ENCODE measurements at regions not wholly inside any gene's neighbourhood (a gene's known extent, or its start where the extent isn't known, plus 50 kb on each side); places are given as distances from the start of the nearest gene placed in this dataset.

GRCh38 chr1:177343445-177343844 lies 172.7 kb downstream of the BRINP2 start:
- H3K27ac ChIP-seq (replicated peaks), result no peak overlapping the region
- H3K4me3 ChIP-seq (replicated peaks; ENCODE audit: insufficient read depth, low read length), result no peak overlapping the region

GRCh38 chr1:177341773-177342172 lies 171.0 kb downstream of the BRINP2 start:
- H3K4me3 ChIP-seq (replicated peaks; ENCODE audit: insufficient read depth, low read length), result no peak overlapping the region
- no peaks in the 10 kb centered on the region for H3K27me3 ChIP-seq (ENCODE audit: insufficient read depth, poor library complexity, severe bottlenecking)
- TF ChIP-seq SPI1 (IDR thresholded peaks at IDR 0.05; ENCODE audit: borderline replicate concordance, low read depth), result no peak
- no peak overlapping the region for H3K27ac ChIP-seq (replicated peaks)
- DNase-seq (ENCODE audit: low read depth in 1 of 2, low spot score in 1 of 2), result no peak

More at GRCh38 chr1:177343445-177343844, 172.7 kb downstream of the BRINP2 start:
- TF ChIP-seq SPI1 (IDR thresholded peaks at IDR 0.05; ENCODE audit: borderline replicate concordance, low read depth) (no peak), GABPA (IDR thresholded peaks at IDR 0.05; ENCODE audit: low read depth) (no peak), CTCF (IDR thresholded peaks at IDR 0.05; ENCODE audit: insufficient read depth, low read length) (no peak), POLR2AphosphoS5 (IDR thresholded peaks at IDR 0.05; ENCODE audit: low read depth) (no peak), REST (IDR thresholded peaks at IDR 0.05; ENCODE audit: insufficient replicate concordance, low read depth) (no peak)
- no peaks in the 10 kb centered on the region for H3K27me3 ChIP-seq (ENCODE audit: insufficient read depth, poor library complexity, severe bottlenecking)
- DNase-seq (ENCODE audit: low read depth in 1 of 2, low spot score in 1 of 2), result no peak

- H3K27ac ChIP-seq (replicated peaks), result no peak overlapping the region
- TF ChIP-seq CTCF (IDR thresholded peaks at IDR 0.05; ENCODE audit: insufficient read depth, low read length) (no peak), REST (IDR thresholded peaks at IDR 0.05; ENCODE audit: insufficient replicate concordance, low read depth) (no peak), POLR2AphosphoS5 (IDR thresholded peaks at IDR 0.05; ENCODE audit: low read depth) (no peak), SPI1 (IDR thresholded peaks at IDR 0.05; ENCODE audit: borderline replicate concordance, low read depth) (no peak), GABPA (IDR thresholded peaks at IDR 0.05; ENCODE audit: low read depth) (no peak)
- no peak for DNase-seq (ENCODE audit: low read depth in 1 of 2, low spot score in 1 of 2)
- H3K4me3 ChIP-seq (replicated peaks; ENCODE audit: insufficient read depth, low read length), result no peak overlapping the region
- H3K27me3 ChIP-seq (ENCODE audit: insufficient read depth, poor library complexity, severe bottlenecking), result no peaks in the 10 kb centered on the region
These were observed 169.9 kb downstream of the BRINP2 start for GRCh38 chr1:177340601-177341067.

GRCh38 chr1:177338376-177338775 lies 167.6 kb downstream of the BRINP2 start:
- DNase-seq (ENCODE audit: low read depth in 1 of 2, low spot score in 1 of 2), result no peak
- no peak overlapping the region for H3K27ac ChIP-seq (replicated peaks)
- TF ChIP-seq SPI1 (IDR thresholded peaks at IDR 0.05; ENCODE audit: borderline replicate concordance, low read depth) (no peak), CTCF (IDR thresholded peaks at IDR 0.05; ENCODE audit: insufficient read depth, low read length) (no peak), POLR2AphosphoS5 (IDR thresholded peaks at IDR 0.05; ENCODE audit: low read depth) (no peak), REST (IDR thresholded peaks at IDR 0.05; ENCODE audit: insufficient replicate concordance, low read depth) (no peak), GABPA (IDR thresholded peaks at IDR 0.05; ENCODE audit: low read depth) (no peak)
- H3K4me3 ChIP-seq (replicated peaks; ENCODE audit: insufficient read depth, low read length), result no peak overlapping the region
- H3K27me3 ChIP-seq (ENCODE audit: insufficient read depth, poor library complexity, severe bottlenecking), result no peaks in the 10 kb centered on the region
